NB4 (cell line): ENCODE measurements at regions not wholly inside any gene's neighbourhood (a gene's known extent, or its start where the extent isn't known, plus 50 kb on each side); places are given as distances from the start of the nearest gene placed in this dataset.

Experiments
- DNase-seq: peaks from one replicate; pipeline ENCODE4 v3.0.0; 2010; ENCODE audit warnings: low read depth
- H3K4me3 ChIP-seq: one replicate; pipeline ENCODE4 v1.5.1; 2011; ENCODE audit warnings: mild to moderate bottlenecking, low read depth, low read length, moderate library complexity
- CTCF ChIP-seq: IDR thresholded peaks from one replicate; pipeline ENCODE4 v1.5.1; 2012; ENCODE audit warnings: low read depth, low read length
- MAX ChIP-seq: IDR thresholded peaks from 2 replicates; pipeline ENCODE4 v1.6.1; 2011; ENCODE audit warnings: low read depth, low read length
- MYC ChIP-seq: IDR thresholded peaks from 2 replicates; pipeline ENCODE4 v1.6.1; 2011; ENCODE audit warnings: low read depth, low read length
- POLR2A ChIP-seq: IDR thresholded peaks from 2 replicates; pipeline ENCODE4 v1.6.1; 2011; ENCODE audit warnings: mild to moderate bottlenecking; ENCODE audit not compliant: insufficient read length; ENCODE audit errors: extremely low read depth

- H3K4me3 ChIP-seq, result no peak overlapping the region
- no peak for TF ChIP-seq CTCF
- no peak for DNase-seq
Measured at GRCh38 chr6:15102241-15102640, 143.6 kb upstream of the JARID2 start.

- H3K4me3 ChIP-seq, result no peak overlapping the region
- TF ChIP-seq CTCF (no peak), MAX (no peak), MYC (no peak), POLR2A (no peak)
- DNase-seq, result no peak
Measured at GRCh38 chr6:15106958-15107643, 138.8 kb upstream of the JARID2 start.

GRCh38 chr6:15107644-15108382 is 138.1 kb upstream of the JARID2 start:
- H3K4me3 ChIP-seq, result no peak overlapping the region
- TF ChIP-seq MAX (no peak), CTCF (no peak), POLR2A (no peak), MYC (no peak)
- no peak for DNase-seq

GRCh38 chr6:15108383-15108715 is 137.5 kb upstream of the JARID2 start:
- no peak for TF ChIP-seq CTCF
- TF ChIP-seq POLR2A, result no peak
- no peak for TF ChIP-seq MAX
- TF ChIP-seq MYC, result no peak
- H3K4me3 ChIP-seq, result no peak overlapping the region
- DNase-seq, result no peak

- DNase-seq, result peak; percentile 82
- TF ChIP-seq MAX, result 0 out of 2 replicates have a peak, but pooled peaks have one; percentile 23
- 0 out of 2 replicates have a peak, but pooled peaks have one; percentile 37 for TF ChIP-seq MYC
- no peak for TF ChIP-seq CTCF
- H3K4me3 ChIP-seq, result no peak overlapping the region
Measured at GRCh38 chr6:15109338-15110090, 136.4 kb upstream of the JARID2 start.
